GM12878 (cell line): ENCODE measurements at regions not wholly inside any gene's neighbourhood (a gene's known extent, or its start where the extent isn't known, plus 50 kb on each side); places are given as distances from the start of the nearest gene placed in this dataset.

Source experiments
- JUND ChIP-seq: IDR thresholded peaks from 2 replicates; pipeline ENCODE4 v1.6.1; 2012; ENCODE audit warnings: low read depth, mild to moderate bottlenecking, low read length, improper control_type of control experiment, moderate library complexity
- MYC ChIP-seq: IDR thresholded peaks from 2 replicates; pipeline ENCODE4 v1.6.1; 2011; ENCODE audit warnings: mild to moderate bottlenecking, low read length, moderate library complexity, inconsistent platforms; ENCODE audit not compliant: insufficient read depth, insufficient replicate concordance, insufficient read length, severe bottlenecking
- NR2F1 ChIP-seq: fragments of 450-650 bp; conservative IDR thresholded peaks from 2 replicates; pipeline ENCODE4 v1.6.1; 2017; ENCODE audit warnings: mild to moderate bottlenecking
- YY1 ChIP-seq: IDR thresholded peaks from 2 replicates; pipeline ENCODE4 v1.6.1; 2011; ENCODE audit warnings: low read depth, mild to moderate bottlenecking, low read length
- ZNF274 ChIP-seq: IDR thresholded peaks from one replicate; pipeline ENCODE4 v1.8.0; 2011; ENCODE audit not compliant: insufficient read length, insufficient read depth
- TF ChIP-seq, protein P1 (sequence below), 3 experiments: IDR thresholded peaks in 2 of 3; conservative IDR thresholded peaks in 1 of 3; 2 replicates each; pipeline ENCODE4 v1.5.1; 2011; ENCODE audit warnings: low read depth in 3 of 3, low read length in 3 of 3, mild to moderate bottlenecking in 3 of 3, control low read depth in 2 of 3, moderate library complexity in 2 of 3, inconsistent platforms in 1 of 3, mixed read lengths in 1 of 3; ENCODE audit not compliant: control insufficient read depth in 2 of 3, insufficient read depth in 1 of 3; ENCODE audit errors: extremely low read depth in 1 of 3

- no peak for TF ChIP-seq NR2F1
- TF ChIP-seq JUND = no peak
- TF ChIP-seq MYC = no peak
- TF ChIP-seq, protein P1, sequence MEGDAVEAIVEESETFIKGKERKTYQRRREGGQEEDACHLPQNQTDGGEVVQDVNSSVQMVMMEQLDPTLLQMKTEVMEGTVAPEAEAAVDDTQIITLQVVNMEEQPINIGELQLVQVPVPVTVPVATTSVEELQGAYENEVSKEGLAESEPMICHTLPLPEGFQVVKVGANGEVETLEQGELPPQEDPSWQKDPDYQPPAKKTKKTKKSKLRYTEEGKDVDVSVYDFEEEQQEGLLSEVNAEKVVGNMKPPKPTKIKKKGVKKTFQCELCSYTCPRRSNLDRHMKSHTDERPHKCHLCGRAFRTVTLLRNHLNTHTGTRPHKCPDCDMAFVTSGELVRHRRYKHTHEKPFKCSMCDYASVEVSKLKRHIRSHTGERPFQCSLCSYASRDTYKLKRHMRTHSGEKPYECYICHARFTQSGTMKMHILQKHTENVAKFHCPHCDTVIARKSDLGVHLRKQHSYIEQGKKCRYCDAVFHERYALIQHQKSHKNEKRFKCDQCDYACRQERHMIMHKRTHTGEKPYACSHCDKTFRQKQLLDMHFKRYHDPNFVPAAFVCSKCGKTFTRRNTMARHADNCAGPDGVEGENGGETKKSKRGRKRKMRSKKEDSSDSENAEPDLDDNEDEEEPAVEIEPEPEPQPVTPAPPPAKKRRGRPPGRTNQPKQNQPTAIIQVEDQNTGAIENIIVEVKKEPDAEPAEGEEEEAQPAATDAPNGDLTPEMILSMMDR (IDR thresholded peaks at IDR 0.05 in 2 of 3, conservative IDR thresholded peaks at IDR 0.05 in 1 of 3; ENCODE audit: control insufficient read depth in 2 of 3, extremely low read depth in 1 of 3, insufficient read depth in 1 of 3, low read depth in 3 of 3, low read length in 3 of 3) = no peak
- TF ChIP-seq ZNF274 = no peak
- TF ChIP-seq YY1 = no peak
Measured at GRCh38 chr7:67661-68395, 124.5 kb upstream of the FAM20C start.
